ENCODE measurements at regions not wholly inside any gene's neighbourhood (a gene's known extent, or its start where the extent isn't known, plus 50 kb on each side); places are given as distances from the start of the nearest gene placed in this dataset.

- H4K20me1 ChIP-seq (ENCODE audit: insufficient read depth) = no peaks in the 10 kb centered on the region
- H3K27ac ChIP-seq (ENCODE audit: low read length) = no peak overlapping the region
- no peaks in the 10 kb centered on the region for H3F3A ChIP-seq (ENCODE audit: insufficient read depth, low read length, poor library complexity, severe bottlenecking)
- H3K36me3 ChIP-seq (ENCODE audit: insufficient read depth, low read length) = no peaks in the 10 kb centered on the region
- TF ChIP-seq REST (IDR thresholded peaks at IDR 0.05; ENCODE audit: borderline replicate concordance) (no peak), CTCF (IDR thresholded peaks at IDR 0.05; ENCODE audit: poor library complexity, severe bottlenecking) (no peak), EP300 (conservative IDR thresholded peaks at IDR 0.05; ENCODE audit: poor library complexity, severe bottlenecking) (no peak), MXI1 (conservative IDR thresholded peaks at IDR 0.05; ENCODE audit: poor library complexity, severe bottlenecking) (no peak), RAD21 (conservative IDR thresholded peaks at IDR 0.05) (no peak), TAF1 (IDR thresholded peaks at IDR 0.05; ENCODE audit: low read depth) (no peak), POLR2AphosphoS5 (IDR thresholded peaks at IDR 0.05) (no peak), EZH2 (IDR thresholded peaks at IDR 0.05; ENCODE audit: borderline replicate concordance, insufficient read depth, low read length, poor library complexity, severe bottlenecking) (no peak), SMC3 (conservative IDR thresholded peaks at IDR 0.05; ENCODE audit: poor library complexity) (no peak)
- H3K79me2 ChIP-seq (replicated peaks; ENCODE audit: insufficient read depth, low read length) = no peaks in the 10 kb centered on the region
- no peaks in the 10 kb centered on the region for H3K9me2 ChIP-seq (ENCODE audit: insufficient read depth, low read length)
- H3K27me3 ChIP-seq (ENCODE audit: insufficient read depth, low read depth, low read length) = no peaks in the 10 kb centered on the region
- no peak overlapping the region for H3K9ac ChIP-seq (ENCODE audit: low read length)
- H3K9me3 ChIP-seq (ENCODE audit: low read length) = no peaks in the 10 kb centered on the region
- H2AFZ ChIP-seq (ENCODE audit: low read depth, low read length) = no peak overlapping the region
- H3K4me2 ChIP-seq (ENCODE audit: low read length) = no peak overlapping the region
- no peak overlapping the region for H3K4me3 ChIP-seq (ENCODE audit: low read length)
These were observed 339.6 kb upstream of the CCNH start for GRCh38 chr5:87752362-87752761.

- TF ChIP-seq POLR2AphosphoS5 (IDR thresholded peaks at IDR 0.05) (no peak), REST (IDR thresholded peaks at IDR 0.05; ENCODE audit: borderline replicate concordance) (no peak), CTCF (IDR thresholded peaks at IDR 0.05; ENCODE audit: poor library complexity, severe bottlenecking) (no peak), RAD21 (conservative IDR thresholded peaks at IDR 0.05) (no peak), EZH2 (IDR thresholded peaks at IDR 0.05; ENCODE audit: borderline replicate concordance, insufficient read depth, low read length, poor library complexity, severe bottlenecking) (no peak), MXI1 (conservative IDR thresholded peaks at IDR 0.05; ENCODE audit: poor library complexity, severe bottlenecking) (no peak), SMC3 (conservative IDR thresholded peaks at IDR 0.05; ENCODE audit: poor library complexity) (no peak), TAF1 (IDR thresholded peaks at IDR 0.05; ENCODE audit: low read depth) (no peak), EP300 (conservative IDR thresholded peaks at IDR 0.05; ENCODE audit: poor library complexity, severe bottlenecking) (no peak)
- Histone ChIP-seq H3K9me3 (ENCODE audit: low read length) (no peaks in the 10 kb centered on the region), H3K27ac (ENCODE audit: low read length) (no peak overlapping the region), H3K4me3 (ENCODE audit: low read length) (no peak overlapping the region), H3K9ac (ENCODE audit: low read length) (no peak overlapping the region), H3K79me2 (replicated peaks; ENCODE audit: insufficient read depth, low read length) (no peaks in the 10 kb centered on the region), H3K9me2 (ENCODE audit: insufficient read depth, low read length) (no peaks in the 10 kb centered on the region), H3K36me3 (ENCODE audit: insufficient read depth, low read length) (no peaks in the 10 kb centered on the region), H3F3A (ENCODE audit: insufficient read depth, low read length, poor library complexity, severe bottlenecking) (no peaks in the 10 kb centered on the region), H3K4me2 (ENCODE audit: low read length) (no peak overlapping the region), H4K20me1 (ENCODE audit: insufficient read depth) (no peaks in the 10 kb centered on the region), H3K27me3 (ENCODE audit: insufficient read depth, low read depth, low read length) (no peaks in the 10 kb centered on the region), H2AFZ (ENCODE audit: low read depth, low read length) (no peak overlapping the region)
These were observed 339.1 kb upstream of the CCNH start for GRCh38 chr5:87751824-87752223.

All from neural cell (in vitro differentiated cells).